GM19397 (cell line): ENCODE measurements at regions not wholly inside any gene's neighbourhood (a gene's known extent, or its start where the extent isn't known, plus 50 kb on each side); places are given as distances from the start of the nearest gene placed in this dataset.

Experiments used
- ATAC-seq: cut with Tn5 transposase; IDR thresholded peaks from one replicate; pipeline ENCODE4 v1.9.1; 2021; ENCODE audit warnings: mild to moderate bottlenecking, moderate library complexity; ENCODE audit not compliant: unreplicated experiment

DNA sequence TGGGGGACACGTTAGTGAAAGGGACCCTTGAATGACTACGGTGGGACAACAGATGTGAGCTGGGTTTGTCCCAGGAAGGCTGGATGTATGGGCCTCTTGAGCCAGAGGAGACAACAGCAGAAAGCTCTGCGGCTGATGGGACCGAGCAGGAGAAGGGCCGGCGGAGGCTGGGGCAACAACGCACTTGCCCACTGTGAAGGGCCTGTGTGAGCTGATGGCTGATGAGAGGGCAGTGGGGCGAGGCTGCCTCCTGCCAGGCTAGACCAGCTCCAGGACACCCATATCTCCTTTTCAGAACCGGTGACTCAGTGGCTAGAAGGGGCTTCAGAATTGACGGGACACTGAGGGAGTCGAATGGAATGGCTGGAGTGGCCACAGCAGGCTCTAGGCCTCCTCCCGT lies 250.1 kb downstream of the SEC14L1 start:
- no peak for ATAC-seq

DNA sequence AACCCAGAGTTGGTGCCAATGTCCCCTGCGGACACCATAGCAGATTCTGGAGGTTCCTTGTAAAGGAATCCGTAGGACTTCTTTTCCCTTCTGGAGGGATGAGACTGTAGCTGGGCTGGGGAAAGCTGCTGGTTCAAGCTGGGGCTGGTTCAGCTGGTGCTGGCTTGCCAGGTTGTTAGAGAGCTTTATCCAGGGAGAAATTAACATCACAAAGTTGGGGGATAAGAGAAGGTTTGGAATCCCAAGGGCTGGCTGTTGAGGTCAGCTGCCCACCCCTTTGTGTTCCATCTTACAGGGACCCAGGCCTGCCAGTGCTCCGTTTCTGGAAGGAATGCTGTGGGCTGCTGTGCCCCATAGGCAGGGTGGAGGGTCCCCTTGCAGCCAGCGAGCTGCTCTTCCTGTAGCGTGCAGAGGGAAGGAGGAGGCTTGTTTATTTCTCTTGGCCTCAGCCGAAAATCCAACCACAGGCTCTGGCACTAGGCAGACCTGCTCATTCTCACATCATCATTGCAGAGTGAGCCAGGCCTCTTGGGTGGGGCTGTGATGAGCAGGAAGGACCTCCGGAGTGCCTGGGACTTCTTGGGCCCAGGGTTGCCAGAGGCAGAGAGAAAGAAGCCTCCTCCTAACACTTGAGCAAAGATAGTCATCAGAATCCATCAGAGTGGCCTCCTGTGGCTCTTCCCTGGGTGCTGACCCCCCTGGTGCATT lies 251.1 kb downstream of the SEC14L1 start:
- no peak for ATAC-seq

- no peak for ATAC-seq
These were observed 251.9 kb downstream of the SEC14L1 start for GRCh38 chr17:77392376-77393273.

GRCh38 chr17:77393274-77393600 lies 252.5 kb downstream of the SEC14L1 start:
- ATAC-seq: no peak

GRCh38 chr17:77393867-77394539 lies 253.2 kb downstream of the SEC14L1 start:
- ATAC-seq: no peak

GRCh38 chr17:77394540-77395295 lies 253.9 kb downstream of the SEC14L1 start:
- ATAC-seq: no peak

DNA sequence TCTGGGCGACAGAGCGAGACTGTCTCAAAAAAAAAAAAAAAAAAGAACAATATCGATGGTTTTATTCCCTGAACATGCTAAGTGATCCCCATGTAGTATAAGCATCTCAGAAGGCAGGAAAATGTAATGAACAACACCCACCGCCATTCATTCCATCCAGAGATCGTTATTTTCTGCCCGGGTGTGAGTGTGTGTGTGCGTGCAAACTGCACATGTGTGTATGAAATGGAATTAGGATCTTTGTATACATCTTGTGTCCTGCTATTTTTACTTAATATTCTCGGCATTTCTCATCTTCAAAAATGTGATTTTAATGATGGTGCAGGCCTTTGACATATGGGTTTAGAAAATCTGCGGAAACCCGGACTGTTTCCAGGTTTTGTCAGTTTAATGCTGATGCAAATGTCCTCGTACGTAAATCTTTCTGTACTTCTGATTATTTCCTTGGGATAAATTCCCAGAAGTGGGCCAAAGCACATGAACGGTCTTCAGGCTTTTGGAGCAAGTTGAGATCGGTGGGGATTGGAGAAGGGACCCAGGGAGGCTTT lies 254.8 kb downstream of the SEC14L1 start:
- no peak for ATAC-seq

- ATAC-seq: no peak
These were observed 255.8 kb downstream of the SEC14L1 start for GRCh38 chr17:77396610-77397009.

DNA sequence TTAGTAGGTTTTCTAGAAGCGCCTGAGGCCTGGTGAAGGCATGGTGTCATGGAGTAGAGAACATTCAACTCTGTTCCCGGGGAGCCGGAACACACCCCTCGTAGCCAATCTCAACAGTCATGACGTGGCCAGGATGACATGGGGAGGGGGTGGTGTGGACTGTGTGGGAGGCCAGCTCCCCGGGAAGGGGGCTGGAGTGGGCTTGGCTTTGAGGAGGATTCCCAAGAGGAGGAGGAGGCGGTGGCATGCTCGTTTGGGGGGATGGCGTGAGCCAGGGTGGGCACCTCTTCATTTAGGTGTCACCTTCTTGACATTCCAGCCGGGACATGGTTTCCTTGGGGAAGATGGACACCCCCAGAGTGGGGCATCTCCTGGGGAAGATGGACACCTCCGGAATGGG lies 257.5 kb downstream of the SEC14L1 start:
- ATAC-seq: no peak

DNA sequence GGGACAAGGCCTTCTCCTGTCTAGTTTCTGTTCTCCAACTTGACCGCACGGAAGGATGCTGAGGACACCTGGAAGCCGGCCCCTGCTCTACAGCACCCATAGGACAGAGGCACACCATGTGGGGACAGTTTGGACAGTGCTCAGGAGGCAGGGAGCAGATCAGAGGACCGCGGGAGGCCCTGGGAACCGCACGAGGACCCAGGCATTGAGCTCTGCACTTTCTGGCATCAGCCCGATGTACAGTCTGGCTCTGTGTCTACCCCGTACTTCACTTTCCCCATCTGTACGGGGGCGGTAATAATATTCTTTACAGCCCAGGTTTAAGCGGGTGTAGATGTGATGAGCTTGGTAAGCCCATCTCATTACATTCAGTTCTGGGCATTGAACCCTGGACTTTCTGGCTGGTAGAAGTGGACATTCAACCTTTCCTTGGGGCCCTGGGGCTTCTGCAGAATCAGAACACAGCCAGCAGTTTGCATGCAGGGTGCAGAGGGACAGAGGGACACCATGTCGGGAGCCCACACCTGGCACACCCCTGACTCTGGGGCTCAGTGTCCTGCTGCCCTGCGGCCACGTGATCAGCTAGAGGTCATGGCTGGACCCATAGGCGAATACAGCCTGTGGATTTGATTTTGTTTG lies 258.7 kb downstream of the SEC14L1 start:
- no peak for ATAC-seq

DNA sequence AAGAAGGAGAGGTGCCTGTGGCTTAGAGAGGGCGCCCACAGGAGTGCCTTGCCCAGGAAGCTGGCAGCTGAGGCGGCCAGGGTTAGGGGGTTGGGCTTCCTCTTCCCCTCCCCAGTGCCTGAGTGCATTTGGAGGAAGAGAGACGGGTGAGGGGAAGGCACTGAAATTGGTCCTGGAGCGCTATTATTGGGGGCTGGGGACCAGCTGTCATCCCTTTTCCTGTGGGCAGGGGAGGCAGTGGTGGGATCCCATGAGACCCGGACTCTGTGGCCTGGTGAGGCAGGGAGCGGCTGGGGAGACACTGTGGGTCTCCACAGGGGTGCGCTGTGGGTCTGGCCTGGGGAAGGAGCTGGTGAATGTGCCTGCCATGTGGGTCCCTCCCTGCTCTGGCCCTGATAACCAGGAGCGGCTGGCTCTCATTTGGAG lies 259.7 kb downstream of the SEC14L1 start:
- ATAC-seq: no peak

GRCh38 chr17:77402159-77402731 lies 261.5 kb downstream of the SEC14L1 start:
- no peak for ATAC-seq

DNA sequence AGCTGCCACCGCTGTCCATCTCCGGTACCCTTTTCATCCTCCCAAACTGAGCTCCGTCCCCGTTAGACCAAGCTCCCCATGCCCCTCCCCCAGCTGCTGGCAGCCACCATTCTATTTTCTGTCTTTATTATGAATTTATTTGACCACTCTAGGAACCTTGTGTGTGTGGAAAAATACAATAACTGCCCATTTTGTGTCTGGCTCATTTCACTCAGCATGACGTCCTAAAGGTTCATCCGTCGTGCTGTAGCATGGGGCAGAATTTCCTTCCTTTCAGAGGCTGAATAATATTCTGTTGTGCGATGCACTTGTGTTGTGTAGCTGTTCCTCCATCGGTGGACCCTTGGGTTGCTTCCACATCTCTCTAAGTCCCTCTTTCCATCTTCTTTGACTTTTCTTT lies 263.1 kb downstream of the SEC14L1 start:
- ATAC-seq: no peak

DNA sequence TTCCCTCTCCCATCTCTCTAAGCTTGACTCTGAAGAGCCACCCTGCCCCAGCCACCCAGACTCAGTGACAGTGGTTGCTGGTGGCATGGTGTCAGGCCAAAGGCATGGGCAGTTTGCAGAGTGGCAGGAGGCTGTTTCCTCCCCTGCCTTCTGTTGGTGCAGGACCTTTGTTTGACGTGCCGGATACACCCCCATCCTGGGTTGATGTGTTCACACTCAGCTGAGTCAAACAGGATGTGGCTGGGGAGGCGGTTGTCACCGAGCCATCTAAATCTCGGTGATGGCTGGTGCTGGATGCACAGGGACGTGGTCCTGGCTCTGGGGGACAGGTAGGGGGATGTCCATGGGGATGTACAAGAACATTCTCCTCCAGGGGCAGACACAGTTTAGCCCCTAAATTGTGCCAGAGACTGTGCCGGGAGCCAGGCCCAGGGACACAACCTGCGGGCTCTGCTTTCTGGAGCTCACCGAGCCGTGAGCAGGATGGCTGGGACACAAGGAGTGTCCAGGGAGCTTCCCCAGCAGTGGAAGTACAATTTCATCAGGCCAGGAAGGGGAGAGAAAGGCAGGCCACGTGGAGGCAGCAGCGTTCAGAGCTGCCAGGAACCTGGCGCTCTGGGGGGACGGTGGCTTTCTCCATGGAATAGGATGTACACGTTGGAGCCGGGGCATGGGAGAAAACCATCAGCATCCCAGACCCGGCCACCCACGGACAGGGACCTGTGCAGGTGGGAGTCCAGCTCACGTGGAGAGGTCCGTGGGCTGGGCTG lies 264.2 kb downstream of the SEC14L1 start:
- ATAC-seq: peak; percentile 60

- no peak for ATAC-seq
These were observed 265.3 kb downstream of the SEC14L1 start for GRCh38 chr17:77405867-77406732.

GRCh38 chr17:77407321-77408277 lies 266.8 kb downstream of the SEC14L1 start:
- no peak for ATAC-seq

DNA sequence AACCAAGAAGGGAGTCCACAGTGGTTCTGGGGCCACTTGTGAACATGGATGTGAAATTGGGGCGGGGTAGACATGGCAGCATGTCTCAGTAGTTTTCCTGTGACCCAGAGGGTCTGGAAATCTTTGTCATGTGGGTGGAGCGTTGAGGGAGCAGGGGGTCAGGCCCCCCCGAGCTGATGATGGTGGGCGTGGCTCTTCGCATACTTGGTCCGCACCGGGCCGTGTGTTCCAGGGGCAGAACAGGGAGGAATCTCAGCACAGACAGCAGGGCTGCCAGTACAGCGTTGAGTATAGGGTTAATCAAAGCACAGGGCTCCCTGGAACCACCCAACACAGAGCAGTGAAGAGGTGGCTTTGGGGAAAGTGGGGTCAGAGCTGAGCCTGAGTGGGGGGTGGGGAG lies 267.5 kb downstream of the SEC14L1 start:
- no peak for ATAC-seq
